ENCODE measurements at regions not wholly inside any gene's neighbourhood (a gene's known extent, or its start where the extent isn't known, plus 50 kb on each side); places are given as distances from the start of the nearest gene placed in this dataset.

DNA sequence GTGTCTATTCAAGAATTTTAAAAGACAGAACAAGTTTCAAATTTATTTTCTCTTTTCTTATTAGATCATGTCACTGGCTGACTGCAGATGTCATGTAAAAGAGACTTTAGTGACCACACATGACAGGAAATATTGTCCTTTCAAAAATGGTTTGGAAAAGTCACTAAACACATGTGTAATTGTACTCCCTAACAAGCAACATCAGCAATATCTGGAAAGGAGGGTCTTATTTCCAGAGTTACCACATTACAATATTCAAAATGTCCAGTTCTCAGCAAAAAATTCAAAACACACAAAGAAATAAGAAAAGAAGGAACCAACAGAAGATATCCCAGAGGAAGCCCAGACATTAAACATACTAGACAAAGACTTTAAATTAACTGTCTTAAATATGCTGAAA lies 197.1 kb downstream of the EN1 start:
- TF ChIP-seq, protein P1, sequence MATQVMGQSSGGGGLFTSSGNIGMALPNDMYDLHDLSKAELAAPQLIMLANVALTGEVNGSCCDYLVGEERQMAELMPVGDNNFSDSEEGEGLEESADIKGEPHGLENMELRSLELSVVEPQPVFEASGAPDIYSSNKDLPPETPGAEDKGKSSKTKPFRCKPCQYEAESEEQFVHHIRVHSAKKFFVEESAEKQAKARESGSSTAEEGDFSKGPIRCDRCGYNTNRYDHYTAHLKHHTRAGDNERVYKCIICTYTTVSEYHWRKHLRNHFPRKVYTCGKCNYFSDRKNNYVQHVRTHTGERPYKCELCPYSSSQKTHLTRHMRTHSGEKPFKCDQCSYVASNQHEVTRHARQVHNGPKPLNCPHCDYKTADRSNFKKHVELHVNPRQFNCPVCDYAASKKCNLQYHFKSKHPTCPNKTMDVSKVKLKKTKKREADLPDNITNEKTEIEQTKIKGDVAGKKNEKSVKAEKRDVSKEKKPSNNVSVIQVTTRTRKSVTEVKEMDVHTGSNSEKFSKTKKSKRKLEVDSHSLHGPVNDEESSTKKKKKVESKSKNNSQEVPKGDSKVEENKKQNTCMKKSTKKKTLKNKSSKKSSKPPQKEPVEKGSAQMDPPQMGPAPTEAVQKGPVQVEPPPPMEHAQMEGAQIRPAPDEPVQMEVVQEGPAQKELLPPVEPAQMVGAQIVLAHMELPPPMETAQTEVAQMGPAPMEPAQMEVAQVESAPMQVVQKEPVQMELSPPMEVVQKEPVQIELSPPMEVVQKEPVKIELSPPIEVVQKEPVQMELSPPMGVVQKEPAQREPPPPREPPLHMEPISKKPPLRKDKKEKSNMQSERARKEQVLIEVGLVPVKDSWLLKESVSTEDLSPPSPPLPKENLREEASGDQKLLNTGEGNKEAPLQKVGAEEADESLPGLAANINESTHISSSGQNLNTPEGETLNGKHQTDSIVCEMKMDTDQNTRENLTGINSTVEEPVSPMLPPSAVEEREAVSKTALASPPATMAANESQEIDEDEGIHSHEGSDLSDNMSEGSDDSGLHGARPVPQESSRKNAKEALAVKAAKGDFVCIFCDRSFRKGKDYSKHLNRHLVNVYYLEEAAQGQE (IDR thresholded peaks at IDR 0.05; ENCODE audit: borderline replicate concordance), result no peak
- TF ChIP-seq EZH2 (IDR thresholded peaks at IDR 0.05; ENCODE audit: borderline replicate concordance, insufficient read depth, low read length, poor library complexity, severe bottlenecking) (no peak), POLR2AphosphoS5 (IDR thresholded peaks at IDR 0.05) (no peak)
